ENCODE measurements at regions not wholly inside any gene's neighbourhood (a gene's known extent, or its start where the extent isn't known, plus 50 kb on each side); places are given as distances from the start of the nearest gene placed in this dataset.

- TF ChIP-seq POLR2A (IDR thresholded peaks at IDR 0.05) (no peak), CTCF (IDR thresholded peaks at IDR 0.05 in 4 of 5, conservative IDR thresholded peaks at IDR 0.05 in 1 of 5) (no peak)
Measured at GRCh38 chr4:14087459-14087858, 459.9 kb upstream of the BOD1L1 start.

All from gastrocnemius medialis (tissue), 4 donors.